Upper lobe of left lung (tissue), 6 donors: ENCODE measurements at regions not wholly inside any gene's neighbourhood (a gene's known extent, or its start where the extent isn't known, plus 50 kb on each side); places are given as distances from the start of the nearest gene placed in this dataset.

Experiments
- ATAC-seq, 2 donors: fragments of 200-7000 bp; cut with Tn5 transposase; one replicate each; pipeline ENCODE4 v1.9.1; 2022; ENCODE audit warnings: mild to moderate bottlenecking in 2 of 2, moderate library complexity in 2 of 2; ENCODE audit not compliant: low FRiP score in 2 of 2
- DNase-seq, 2 donors: peaks; one replicate each; pipeline ENCODE4 v3.0.0-alpha.2; 2019 to 2020
- H3K27ac ChIP-seq, 4 donors: fragments of 200-600 bp; sonication (generic); one replicate each; pipeline ENCODE4 v1.5.1; 2016 to 2019
- H3K27me3 ChIP-seq, 4 donors: fragments of 200-600 bp; sonication (generic); one replicate each; pipeline ENCODE4 v1.5.1; 2017 to 2019
- H3K36me3 ChIP-seq, 4 donors: fragments of 200-600 bp; sonication (generic); one replicate each; pipeline ENCODE4 v1.5.1; 2016 to 2019
- H3K4me1 ChIP-seq, 4 donors: fragments of 200-600 bp; sonication (generic); one replicate each; pipeline ENCODE4 v1.5.1; 2018 to 2019
- H3K4me3 ChIP-seq, 4 donors: fragments of 200-600 bp; sonication (generic); one replicate each; pipeline ENCODE4 v1.5.1; 2017 to 2019; ENCODE audit warnings: mild to moderate bottlenecking in 2 of 4, moderate library complexity in 1 of 4
- H3K9me3 ChIP-seq, 4 donors: fragments of 200-600 bp; sonication (generic); one replicate each; pipeline ENCODE4 v1.5.1; 2018 to 2019
- EP300 ChIP-seq, 4 donors: sonication (generic); formaldehyde crosslinking; IDR thresholded peaks; one replicate each; pipeline ENCODE4 v1.5.1; 2017; ENCODE audit warnings: antibody characterized with exemption in 4 of 4, control low read depth in 2 of 4
- POLR2A ChIP-seq, 4 donors: fragments of 450-650 bp; IDR thresholded peaks; one replicate each; pipeline ENCODE4 v1.5.1; 2016 to 2017; ENCODE audit warnings: antibody characterized with exemption in 4 of 4, mild to moderate bottlenecking in 2 of 4
- POLR2AphosphoS5 ChIP-seq, 2 donors: sonication (generic); formaldehyde crosslinking; IDR thresholded peaks; one replicate each; pipeline ENCODE4 v1.5.1; 2017; ENCODE audit warnings: antibody characterized with exemption in 2 of 2
- whole genome bisulfite sequencing, 2 donors: methylation state at CpG; one replicate each; pipeline ENCODE4 v1.1.5; 2017 to 2018; 5-methylcytosine and 5-hydroxymethylcytosine counted together
- TF ChIP-seq, protein P1 (sequence below), 6 experiments: fragments of 450-650 bp in 4 of 6; fragments of 200-600 bp in 2 of 6; sonication (generic) in 2 of 6; IDR thresholded peaks; one replicate each; pipeline ENCODE4 v1.5.1; 2016 to 2019; ENCODE audit warnings: antibody characterized with exemption in 6 of 6
- donor health status: DM: no; HTN: no; CAD: no; lungs with moderate emphysema.
- donor health status: DM: no; HTN: yes; CAD: no; lungs with severe emphysema.

DNA sequence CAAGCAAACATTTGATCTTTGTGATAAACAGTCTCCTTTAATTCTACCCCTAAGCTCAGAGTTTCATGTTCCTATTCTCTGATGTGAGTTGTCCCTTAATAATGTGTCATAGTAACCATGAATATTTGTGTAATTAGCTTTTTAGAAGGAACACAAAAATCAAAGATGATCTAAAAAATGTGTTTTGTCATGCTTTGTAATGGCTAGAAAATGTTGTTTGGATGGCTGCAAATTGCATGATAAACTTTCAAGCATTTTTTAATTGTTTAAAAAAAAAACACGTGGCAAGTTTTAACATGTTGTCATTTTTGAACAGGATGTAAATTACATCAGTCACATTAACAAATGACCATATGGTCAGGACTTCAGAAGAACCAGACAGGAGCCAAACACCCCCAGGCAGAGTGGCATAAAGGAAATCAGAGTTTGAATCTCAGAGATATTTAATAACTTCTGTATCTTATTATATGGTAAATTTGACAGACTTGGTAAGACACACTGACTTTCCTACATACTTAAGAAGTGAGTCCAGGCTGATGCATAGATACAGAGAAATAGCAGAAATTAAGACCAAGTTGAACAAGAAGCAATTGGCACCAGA, 223.9 kb upstream of the VEGFC start:
- H3K36me3 ChIP-seq: no peaks in the 10 kb centered on the region
- TF ChIP-seq, protein P1, sequence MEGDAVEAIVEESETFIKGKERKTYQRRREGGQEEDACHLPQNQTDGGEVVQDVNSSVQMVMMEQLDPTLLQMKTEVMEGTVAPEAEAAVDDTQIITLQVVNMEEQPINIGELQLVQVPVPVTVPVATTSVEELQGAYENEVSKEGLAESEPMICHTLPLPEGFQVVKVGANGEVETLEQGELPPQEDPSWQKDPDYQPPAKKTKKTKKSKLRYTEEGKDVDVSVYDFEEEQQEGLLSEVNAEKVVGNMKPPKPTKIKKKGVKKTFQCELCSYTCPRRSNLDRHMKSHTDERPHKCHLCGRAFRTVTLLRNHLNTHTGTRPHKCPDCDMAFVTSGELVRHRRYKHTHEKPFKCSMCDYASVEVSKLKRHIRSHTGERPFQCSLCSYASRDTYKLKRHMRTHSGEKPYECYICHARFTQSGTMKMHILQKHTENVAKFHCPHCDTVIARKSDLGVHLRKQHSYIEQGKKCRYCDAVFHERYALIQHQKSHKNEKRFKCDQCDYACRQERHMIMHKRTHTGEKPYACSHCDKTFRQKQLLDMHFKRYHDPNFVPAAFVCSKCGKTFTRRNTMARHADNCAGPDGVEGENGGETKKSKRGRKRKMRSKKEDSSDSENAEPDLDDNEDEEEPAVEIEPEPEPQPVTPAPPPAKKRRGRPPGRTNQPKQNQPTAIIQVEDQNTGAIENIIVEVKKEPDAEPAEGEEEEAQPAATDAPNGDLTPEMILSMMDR (IDR thresholded peaks at IDR 0.05): no peak
- TF ChIP-seq POLR2A (IDR thresholded peaks at IDR 0.05): no peak
- no peak for TF ChIP-seq POLR2AphosphoS5 (IDR thresholded peaks at IDR 0.05)
- no peak for TF ChIP-seq EP300 (IDR thresholded peaks at IDR 0.05)
- 18 to 33% methylated on average over 1 of the region's 1 CpG for WGBS, 2 donors

DNA sequence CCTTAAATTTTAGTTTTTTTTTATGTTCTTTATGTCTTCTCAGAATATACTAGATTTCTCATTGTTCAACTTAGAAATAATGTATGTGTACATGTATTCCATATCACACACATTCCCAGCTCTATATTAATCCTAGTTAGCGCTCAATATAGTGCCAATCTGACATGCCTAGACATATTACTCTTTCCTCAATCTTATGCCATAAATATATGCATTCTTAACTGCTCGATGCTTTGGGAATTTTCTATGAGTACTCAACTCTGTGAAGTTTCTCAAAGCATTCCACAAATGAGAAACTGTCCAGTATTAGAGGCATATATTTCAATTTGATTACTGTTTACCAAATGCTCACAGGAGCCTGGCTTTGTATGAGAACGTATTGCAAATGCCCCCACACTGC, 231.2 kb upstream of the VEGFC start:
- Histone ChIP-seq H3K4me3 (no peak overlapping the region), H3K27me3 (no peaks in the 10 kb centered on the region), H3K4me1 (no peaks in the 10 kb centered on the region), H3K9me3 (no peaks in the 10 kb centered on the region), H3K27ac (no peak overlapping the region), H3K36me3 (no peaks in the 10 kb centered on the region)
- DNase-seq (no peak), ATAC-seq (no peak)
- WGBS, 2 donors: 78 to 79% methylated on average over 3 of the region's 3 CpGs
- no peak for TF ChIP-seq EP300 (IDR thresholded peaks at IDR 0.05)
- TF ChIP-seq POLR2A (IDR thresholded peaks at IDR 0.05): no peak
- no peak for TF ChIP-seq POLR2AphosphoS5 (IDR thresholded peaks at IDR 0.05)
- TF ChIP-seq, protein P1 (IDR thresholded peaks at IDR 0.05): no peak

More for the DNA sequence above, 223.9 kb upstream of the VEGFC start:
- Histone ChIP-seq H3K4me3 (no peak overlapping the region), H3K27ac (no peak overlapping the region), H3K4me1 (no peaks in the 10 kb centered on the region), H3K27me3 (no peaks in the 10 kb centered on the region), H3K9me3 (peaks cover 0 to 13% (median 3%) of the 10 kb centered on the region in 4 donors)
- ATAC-seq (no peak), DNase-seq (no peak)

DNA sequence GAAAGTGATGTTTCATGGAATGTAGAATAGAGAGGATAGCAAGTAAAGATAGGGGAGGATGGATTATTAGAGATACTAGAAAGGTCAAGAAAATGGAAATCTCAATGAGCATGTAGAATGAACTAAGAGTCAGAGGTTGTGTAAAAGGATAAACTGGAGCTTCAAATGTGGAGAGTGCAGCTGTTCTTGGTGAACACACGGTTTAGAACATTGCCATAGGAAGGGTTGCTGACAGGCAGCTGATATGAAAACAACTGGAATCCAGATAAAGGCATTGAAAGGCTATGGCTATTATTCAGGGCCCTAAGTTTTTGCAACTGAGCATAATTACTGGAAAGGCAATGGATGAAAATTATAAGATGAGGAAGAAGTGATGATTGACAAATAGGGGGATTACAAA, 239.6 kb upstream of the VEGFC start:
- H3K27me3 ChIP-seq: no peaks in the 10 kb centered on the region
- H3K36me3 ChIP-seq: no peaks in the 10 kb centered on the region
- H3K27ac ChIP-seq: no peak overlapping the region
- WGBS, 2 donors: 52 to 68% methylated on average over 1 of the region's 1 CpG
- no peaks in the 10 kb centered on the region for H3K4me1 ChIP-seq
- DNase-seq (no peak), ATAC-seq (no peak)
- H3K9me3 ChIP-seq: no peaks in the 10 kb centered on the region
- no peak for TF ChIP-seq POLR2AphosphoS5 (IDR thresholded peaks at IDR 0.05)
- TF ChIP-seq, protein P1 (IDR thresholded peaks at IDR 0.05): no peak
- TF ChIP-seq POLR2A (IDR thresholded peaks at IDR 0.05): no peak
- TF ChIP-seq EP300 (IDR thresholded peaks at IDR 0.05): no peak
- no peak overlapping the region for H3K4me3 ChIP-seq

DNA sequence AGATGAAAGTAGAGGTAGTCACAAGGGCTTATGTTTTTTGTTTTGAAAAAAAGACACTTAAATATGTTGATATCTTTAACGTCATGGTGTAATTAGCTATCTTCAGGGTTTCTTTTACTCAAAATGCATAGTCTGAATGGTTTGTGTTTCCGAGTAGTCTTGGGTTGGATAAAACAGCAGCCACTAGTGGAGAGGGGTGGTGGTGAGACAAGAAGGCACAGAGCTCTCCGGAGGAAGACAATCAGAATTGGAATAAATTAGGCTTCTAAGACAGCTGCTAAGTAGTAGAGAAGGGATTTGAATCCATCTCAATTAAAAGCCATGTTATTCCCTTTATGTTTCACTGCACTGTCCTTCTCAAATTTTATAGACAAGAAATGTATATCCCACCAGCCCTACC, 240.4 kb upstream of the VEGFC start:
- DNase-seq: no peak
- no peak for TF ChIP-seq POLR2AphosphoS5 (IDR thresholded peaks at IDR 0.05)
- TF ChIP-seq, protein P1 (IDR thresholded peaks at IDR 0.05): no peak
- TF ChIP-seq POLR2A (IDR thresholded peaks at IDR 0.05): no peak
- no peak for TF ChIP-seq EP300 (IDR thresholded peaks at IDR 0.05)
- no peaks in the 10 kb centered on the region for H3K27me3 ChIP-seq
- WGBS, 2 donors: 70 to 72% methylated on average over 3 of the region's 3 CpGs
- no peaks in the 10 kb centered on the region for H3K9me3 ChIP-seq
- no peaks in the 10 kb centered on the region for H3K36me3 ChIP-seq
- no peak for ATAC-seq
- H3K27ac ChIP-seq: no peak overlapping the region
- no peaks in the 10 kb centered on the region for H3K4me1 ChIP-seq
- H3K4me3 ChIP-seq: no peak overlapping the region

DNA sequence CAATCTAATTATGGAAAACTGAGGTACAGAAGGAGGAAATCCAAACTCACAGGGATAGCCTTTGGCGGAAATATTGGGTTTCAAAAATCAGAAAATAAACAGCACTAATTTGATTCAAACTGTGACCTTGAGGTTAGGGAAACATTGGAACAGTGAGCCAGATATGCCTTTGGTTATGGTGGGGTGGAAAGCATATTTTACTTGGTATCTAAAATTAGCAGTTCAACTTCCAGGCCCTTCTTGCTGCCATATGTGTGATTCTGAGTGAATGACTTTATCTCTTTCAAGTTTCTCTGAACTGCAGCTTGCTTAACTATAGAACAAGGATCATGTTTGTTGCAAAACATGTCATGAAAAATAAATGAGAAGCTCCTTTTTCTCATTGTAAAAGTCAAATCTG, 240.9 kb upstream of the VEGFC start:
- TF ChIP-seq POLR2AphosphoS5 (IDR thresholded peaks at IDR 0.05): no peak
- TF ChIP-seq EP300 (IDR thresholded peaks at IDR 0.05): no peak
- no peak for TF ChIP-seq POLR2A (IDR thresholded peaks at IDR 0.05)
- TF ChIP-seq, protein P1 (IDR thresholded peaks at IDR 0.05): no peak
- WGBS, 2 donors: 89 to 96% methylated on average over 1 of the region's 1 CpG
- no peak for DNase-seq
- Histone ChIP-seq H3K27ac (no peak overlapping the region), H3K4me1 (no peaks in the 10 kb centered on the region), H3K4me3 (no peak overlapping the region), H3K27me3 (no peaks in the 10 kb centered on the region), H3K36me3 (no peaks in the 10 kb centered on the region), H3K9me3 (no peaks in the 10 kb centered on the region)
- ATAC-seq: no peak
